ENCODE measurements at regions not wholly inside any gene's neighbourhood (a gene's known extent, or its start where the extent isn't known, plus 50 kb on each side); places are given as distances from the start of the nearest gene placed in this dataset.

GRCh38 chr5:38207343-38207742 lies 51.0 kb upstream of the EGFLAM start:
- DNase-seq, result no peak

DNA sequence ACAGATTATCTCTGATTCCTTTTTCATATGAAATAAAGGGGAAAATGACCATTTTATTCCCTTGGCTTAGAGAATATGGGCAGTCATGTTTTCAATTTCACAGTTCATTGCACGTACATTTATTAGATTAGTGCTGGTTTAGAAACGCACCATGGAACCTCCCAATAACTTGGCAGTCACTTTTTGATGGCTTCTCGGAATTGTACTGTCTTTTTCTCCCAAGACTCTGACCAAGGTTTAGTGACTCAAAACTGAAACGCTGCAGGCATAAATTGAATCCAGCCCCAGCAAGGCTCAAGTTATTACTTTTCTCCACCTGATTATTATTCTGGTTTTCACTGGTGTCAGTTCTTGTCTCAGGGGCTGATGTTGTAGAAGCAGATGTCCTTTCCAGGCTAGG lies 55.6 kb upstream of the EGFLAM start:
- DNase-seq, result no peak

GRCh38 chr5:38200872-38201557 lies 57.3 kb upstream of the EGFLAM start:
- no peak for DNase-seq

DNA sequence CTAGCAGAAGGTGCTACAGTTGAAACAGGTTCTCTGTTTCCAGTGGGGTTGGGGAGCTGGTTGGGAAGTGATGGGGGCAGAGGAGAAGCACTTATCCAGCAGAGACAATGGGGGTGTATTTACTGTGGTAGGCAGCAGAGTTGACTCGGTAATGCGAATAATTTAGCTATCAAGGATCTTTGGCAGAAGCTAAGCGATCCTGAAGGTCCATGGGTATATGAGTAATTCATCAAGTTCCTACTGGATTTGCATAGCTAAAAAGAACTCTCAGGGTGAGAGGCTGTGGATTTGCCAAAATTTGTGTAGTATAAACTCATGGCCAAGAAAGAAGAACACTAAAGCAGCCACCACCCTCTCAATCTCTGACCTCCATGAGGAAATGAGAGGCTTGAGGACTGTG lies 61.2 kb upstream of the EGFLAM start:
- no peak for DNase-seq

DNA sequence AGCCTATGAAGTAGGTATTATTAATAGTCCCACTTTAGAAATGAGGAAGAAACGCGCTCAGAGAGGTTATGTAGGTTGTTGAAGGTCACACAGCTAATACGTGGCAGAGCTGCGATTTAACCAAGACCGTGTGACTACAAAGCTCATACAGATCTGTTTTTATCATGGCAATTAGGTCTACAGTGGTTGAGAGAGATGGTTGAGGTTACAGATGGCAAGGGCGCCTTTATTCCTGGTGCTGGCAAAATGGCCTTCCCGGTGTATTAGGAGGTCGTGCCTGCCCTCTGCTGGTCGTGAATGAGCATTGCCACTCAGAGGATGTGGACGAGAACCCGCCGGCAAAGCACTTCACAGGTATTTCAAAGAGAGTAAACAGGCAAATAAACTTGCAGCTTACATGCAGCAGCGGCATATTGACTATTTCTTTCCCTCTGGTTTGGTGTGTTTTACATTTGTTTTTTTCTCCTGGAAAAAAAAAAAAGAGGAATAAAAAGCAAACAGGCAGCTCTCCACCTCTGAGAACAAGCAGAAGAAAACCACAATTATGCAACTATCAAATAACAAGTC lies 65.3 kb upstream of the EGFLAM start:
- peak; percentile 62 for DNase-seq

GRCh38 chr5:38191693-38192092 lies 66.7 kb upstream of the EGFLAM start:
- DNase-seq, result no peak

DNA sequence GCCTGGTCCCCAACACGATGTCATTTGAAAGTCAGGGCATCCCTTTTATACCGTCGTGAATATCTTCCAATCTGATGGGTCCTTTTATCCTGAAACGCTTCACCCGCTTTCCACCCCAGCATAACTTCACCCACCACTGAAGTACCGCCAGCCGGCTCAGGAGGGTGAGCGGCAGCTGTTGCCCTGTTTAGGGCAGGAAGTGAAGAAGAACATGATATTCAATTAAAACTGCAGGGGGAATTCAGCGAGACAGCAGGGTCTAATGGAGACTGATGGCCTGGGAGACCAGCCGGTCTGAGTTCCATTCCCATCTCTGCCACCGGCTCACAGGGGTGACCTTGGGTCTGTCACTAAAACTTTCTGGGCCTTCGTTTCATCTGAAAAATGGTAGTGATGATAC lies 68.2 kb upstream of the EGFLAM start:
- DNase-seq, result no peak

GRCh38 chr5:38189081-38189504 lies 69.3 kb upstream of the EGFLAM start:
- DNase-seq, result no peak

GRCh38 chr5:38188591-38188990 lies 69.8 kb upstream of the EGFLAM start:
- DNase-seq, result no peak

DNA sequence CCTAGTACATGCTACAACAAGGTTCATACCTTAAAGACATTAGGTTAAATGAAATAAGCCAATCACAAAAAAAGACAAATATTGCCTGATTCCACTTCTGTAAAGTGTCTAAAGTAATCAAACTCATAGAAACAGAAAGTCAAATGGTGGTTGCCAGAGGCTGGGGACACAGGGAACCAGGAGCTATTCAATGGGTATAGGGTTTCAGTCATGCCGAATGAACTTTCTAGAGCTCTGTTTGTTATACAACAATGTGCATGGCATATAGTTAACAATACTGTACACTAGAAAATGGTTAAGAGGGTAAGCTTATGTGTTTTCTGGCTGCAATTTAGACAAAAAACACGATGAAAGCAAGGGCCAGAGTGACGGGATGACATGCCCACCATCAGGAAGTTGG lies 70.8 kb upstream of the EGFLAM start:
- DNase-seq, result no peak

DNA sequence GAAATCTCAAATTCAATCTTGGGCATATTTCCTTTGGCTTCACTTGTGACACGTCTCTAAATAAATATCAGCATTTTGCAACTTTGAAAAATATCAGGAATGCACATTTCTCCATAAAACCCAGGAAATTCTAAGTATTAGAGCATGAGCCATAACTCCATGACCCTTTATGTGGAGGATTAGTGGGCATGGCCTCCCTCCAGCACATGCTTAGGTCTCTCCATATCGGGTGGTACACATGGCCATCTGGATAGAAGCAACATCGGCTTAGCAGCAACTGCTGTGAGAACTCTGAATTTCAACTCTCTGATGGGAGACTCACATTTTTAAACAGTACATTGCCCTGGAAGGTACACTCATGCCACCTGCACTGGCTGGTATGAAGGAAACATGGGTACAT lies 73.7 kb upstream of the EGFLAM start:
- no peak for DNase-seq

GRCh38 chr5:38182991-38183390 lies 75.4 kb upstream of the EGFLAM start:
- DNase-seq, result no peak

DNA sequence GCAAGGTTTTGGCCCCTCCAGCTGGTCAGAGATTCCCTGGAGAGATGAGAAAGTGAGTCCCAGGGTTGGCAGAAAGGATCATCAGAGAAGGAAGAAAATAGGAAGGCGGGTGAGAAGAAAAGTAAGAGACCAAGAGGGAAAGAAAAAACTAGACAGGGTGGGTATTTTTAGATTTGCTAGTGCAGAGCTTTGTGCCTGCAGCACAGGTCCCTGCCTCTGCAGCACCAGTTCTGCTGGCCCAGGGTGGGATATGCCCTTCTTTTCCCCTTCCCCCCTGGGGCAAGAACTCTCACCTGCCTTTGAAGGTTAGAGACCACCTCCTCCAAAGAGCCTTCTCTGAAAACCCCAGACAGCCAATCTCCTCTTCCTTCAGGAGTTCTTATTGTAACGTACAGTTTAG lies 90.3 kb upstream of the EGFLAM start:
- DNase-seq, result no peak

DNA sequence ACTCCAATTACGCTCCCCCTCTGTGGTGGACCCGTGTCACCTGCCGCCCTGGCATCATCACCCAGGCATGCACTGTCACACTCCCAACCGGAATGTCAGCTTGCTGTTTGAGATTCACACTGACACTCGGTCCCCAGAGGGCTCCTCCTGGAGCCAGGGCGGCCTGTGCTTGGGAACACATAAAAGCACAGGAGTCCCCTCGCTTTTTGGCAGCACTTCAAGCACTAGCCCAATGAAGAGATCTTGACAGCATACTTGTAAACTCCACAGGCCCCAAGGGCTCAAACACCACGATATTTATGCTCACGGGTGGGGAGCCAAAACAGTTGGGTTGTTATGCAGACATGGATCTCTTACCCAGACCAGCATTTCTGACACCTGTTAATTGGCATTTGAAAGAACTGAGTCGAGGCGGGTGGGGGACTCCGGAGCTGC lies 90.8 kb upstream of the EGFLAM start:
- DNase-seq, result no peak

DNA sequence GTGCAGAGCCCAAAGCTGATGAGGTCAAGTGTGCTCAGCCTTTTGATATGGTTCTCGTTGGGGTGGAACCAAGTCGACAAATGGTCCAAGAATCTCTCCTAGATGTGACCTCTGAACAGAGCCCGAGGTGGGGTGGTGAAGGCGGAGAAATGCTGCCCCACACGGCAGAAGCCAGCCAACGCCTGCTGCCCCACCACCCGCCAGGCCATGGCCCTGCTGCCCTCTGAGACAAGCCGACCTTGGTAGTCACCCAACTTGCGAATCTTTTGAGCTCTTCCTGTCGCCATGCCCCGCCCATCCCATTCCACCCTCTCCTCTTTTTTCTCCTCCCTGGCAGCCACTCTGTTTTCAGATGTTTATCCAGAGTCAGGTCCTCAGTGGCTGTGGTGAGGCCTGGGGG lies 91.5 kb upstream of the EGFLAM start:
- DNase-seq, result no peak

DNA sequence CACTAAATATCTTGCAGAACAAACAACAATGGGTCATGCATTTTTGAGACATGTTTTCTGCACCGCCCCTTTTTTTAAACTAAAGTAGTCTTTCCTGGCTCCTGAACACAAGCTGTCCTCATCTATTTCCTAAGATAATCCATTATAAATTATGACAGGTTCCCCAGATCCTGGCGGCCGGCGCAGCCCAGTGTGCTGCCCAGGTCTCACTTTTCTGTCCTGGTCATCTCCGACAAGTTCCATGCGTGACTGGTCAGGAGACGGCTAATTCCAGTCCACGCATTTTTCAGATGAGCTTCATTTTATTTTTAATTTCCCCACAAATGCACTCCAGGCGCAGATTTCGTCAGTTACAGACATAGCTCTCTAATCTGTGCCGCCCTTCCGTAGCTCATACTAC lies 92.9 kb upstream of the EGFLAM start:
- no peak for DNase-seq

DNA sequence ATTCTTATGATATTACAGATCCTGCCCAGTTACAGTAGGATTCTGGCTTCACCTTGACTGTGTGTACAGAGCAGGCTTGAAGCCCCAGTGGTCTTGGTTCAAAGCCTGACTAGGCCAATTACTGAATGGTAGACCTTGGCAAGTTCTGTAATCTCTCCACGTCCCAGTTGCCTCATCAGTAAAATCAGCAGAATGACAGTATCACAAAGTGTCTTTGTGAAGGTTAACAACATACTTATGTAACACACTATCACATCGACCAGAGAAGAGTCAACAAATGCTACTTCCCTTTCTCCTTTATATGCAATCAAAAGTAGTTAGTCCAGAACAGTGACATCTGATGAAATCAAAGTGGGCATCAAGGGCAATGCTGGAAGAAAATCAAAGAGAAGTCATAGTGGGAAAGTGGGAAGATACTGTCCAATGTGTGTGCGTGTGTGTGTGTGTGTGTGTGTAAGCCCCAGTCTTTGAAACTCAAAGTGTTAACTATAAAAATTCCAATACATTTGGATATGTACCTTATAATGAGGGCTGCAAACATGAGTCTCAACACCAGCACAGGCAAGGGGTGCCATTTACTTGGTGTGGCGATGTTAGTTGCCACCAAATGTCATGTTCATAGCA lies 93.5 kb upstream of the EGFLAM start:
- no peak for DNase-seq

DNA sequence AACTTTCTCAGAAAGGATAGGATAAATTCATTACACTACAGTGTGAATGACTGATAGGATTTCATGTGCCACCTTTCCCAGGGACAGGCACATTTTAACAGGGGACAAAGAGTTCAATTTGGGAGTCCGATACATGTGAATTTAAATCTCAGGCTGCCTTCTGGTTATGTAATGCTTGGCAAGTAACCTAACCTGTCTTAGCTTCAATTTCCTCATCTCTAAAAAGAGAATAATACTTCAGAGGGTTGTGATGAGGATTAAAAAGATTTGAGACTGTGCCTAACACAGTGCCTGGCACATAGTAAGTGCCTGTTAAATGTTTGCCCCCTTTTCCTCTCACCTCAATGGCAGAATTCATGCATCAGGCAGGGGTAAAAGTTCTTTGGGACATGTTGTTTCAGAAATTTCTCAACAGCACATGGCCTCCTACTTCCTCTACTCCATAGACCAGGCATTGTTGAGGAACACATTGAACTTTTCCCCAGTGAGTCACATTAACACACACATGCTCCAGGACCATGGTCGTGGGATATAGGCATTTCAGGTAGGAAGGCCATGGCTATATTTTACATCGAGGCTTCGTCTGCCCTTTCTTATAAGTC lies 94.6 kb upstream of the EGFLAM start:
- no peak for DNase-seq

DNA sequence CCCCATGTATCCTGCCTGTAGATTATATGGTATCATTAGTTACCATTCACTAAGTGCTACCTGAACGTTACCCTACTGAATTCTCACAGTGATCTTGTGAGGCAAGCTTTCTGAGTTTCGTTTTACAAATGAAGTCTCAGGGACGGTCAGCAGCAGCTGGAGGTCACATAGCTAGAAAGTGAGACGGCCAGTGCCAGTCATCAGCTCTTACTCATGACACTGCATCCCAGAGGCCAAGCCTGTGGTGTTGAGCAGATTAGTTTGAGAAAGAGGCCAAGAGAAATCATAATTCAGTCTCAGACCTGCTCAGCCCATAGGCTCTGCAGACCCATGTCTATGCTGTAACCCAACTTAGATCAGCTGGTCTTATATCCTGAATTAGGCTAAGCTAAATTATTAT lies 95.7 kb upstream of the EGFLAM start:
- no peak for DNase-seq

GRCh38 chr5:38157024-38157423 lies 101.3 kb upstream of the EGFLAM start:
- DNase-seq, result no peak

DNA sequence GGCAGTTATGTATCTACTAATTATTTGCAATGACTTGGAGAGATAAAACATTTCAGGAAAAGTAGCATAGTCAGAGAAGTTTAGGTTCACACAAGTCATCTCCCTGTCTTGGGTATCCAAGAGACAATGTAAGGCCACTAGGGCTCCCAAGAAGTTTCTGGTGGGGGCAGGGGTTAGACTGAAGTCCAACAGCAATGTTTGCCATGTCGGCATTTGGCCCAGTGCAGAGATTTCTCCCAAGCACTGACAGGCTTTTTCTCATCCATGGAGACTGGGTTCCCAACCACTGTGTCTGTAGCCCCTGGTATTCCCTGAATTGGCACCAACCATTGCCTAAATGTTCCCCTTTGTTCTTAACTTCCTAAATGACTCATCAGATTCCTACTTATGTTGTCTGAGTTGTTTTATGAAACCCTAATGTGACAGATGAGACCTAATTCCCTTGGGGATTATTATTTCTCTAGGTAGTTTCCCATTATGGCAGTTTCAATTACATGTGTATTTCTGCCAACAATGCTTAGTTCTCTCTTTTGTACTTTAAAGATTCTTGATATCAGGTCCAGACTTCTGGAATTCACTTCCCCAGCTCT lies 103.6 kb upstream of the EGFLAM start:
- DNase-seq, result peak; percentile 6

DNA sequence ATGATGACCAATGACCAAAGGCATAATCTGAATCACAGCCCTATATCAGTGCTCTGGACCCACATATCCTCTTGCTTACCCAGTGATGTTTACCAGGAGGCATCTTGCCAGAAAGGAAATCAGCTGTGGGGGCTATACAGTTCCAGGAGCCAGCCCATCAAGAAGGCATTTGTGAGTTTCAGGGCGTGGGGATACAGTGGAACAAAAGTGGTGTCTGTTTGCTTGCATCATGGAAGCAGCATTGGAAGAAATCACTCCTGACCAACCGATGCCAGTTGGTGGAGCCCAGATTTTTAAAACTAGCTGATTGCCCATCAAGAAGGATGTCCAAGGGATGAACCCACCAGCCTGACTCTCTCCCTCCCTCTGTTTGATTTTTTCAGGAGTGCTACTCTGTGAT lies 106.5 kb upstream of the EGFLAM start:
- peak; percentile 2 for DNase-seq

DNA sequence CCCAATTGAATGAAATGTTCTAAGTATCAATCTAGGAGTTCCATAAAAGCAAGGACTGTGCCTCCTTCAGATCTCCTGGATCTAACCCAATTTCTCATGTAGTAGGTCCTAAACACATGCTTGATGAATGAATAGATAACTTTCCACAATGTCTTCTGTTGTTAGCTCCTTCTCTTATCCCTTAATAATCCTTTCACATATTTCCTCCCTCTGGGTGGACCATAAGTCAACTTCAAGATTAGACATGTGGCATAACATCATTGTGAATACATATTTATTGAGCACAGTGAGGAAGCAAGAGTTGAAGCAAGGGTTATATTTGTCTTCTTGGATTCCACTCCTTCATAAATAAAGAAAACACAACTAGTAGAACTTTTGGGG lies 108.6 kb upstream of the EGFLAM start:
- DNase-seq, result no peak
